NCI-H1105 treated with DMSO at 0.1 percent for 48 hours (cell line): ENCODE measurements at regions not wholly inside any gene's neighbourhood (a gene's known extent, or its start where the extent isn't known, plus 50 kb on each side); places are given as distances from the start of the nearest gene placed in this dataset.

Experiments
- DNase-seq: peaks from one replicate; lab custom pipeline; 2025; lab: John Stamatoyannopoulos, UW

GRCh38 chr12:114770323-114770722, 86.3 kb upstream of the TBX3 start:
- DNase-seq, result no peak

- DNase-seq, result no peak
Measured at GRCh38 chr12:114769634-114770033, 85.7 kb upstream of the TBX3 start.

GRCh38 chr12:114767906-114768722, 84.1 kb upstream of the TBX3 start:
- no peak for DNase-seq

DNA sequence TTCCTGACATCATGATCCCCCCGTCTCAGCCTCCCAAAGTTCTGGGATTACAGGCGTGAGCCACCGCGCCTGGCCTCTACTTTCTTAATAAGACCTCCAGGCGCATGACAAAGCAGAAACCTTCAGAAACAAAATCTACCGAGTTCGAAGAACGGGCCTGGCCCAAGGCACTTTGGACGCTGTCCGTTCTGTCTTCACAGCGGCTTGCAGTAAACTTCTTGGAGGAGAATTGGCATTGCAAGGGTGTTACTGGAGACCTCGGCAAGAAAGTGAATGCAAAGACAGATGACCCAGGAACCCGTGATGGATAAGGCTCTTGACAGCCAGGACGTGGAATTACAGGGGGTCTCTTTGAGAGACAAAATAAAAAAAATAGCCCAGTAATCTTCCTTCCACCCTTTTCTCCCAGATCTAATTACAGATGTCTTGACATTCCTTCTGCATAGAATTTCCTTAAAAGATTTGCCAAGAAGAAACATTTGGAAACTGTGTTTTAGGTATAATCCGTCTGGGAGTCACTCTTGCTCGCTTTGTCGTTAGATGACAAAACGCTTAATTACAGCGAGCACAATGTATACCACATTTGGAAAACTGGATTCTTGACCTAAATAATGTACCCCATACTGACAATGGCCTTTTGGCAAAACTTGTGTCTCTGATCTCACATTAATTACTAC, 83.2 kb upstream of the TBX3 start:
- no peak for DNase-seq

DNA sequence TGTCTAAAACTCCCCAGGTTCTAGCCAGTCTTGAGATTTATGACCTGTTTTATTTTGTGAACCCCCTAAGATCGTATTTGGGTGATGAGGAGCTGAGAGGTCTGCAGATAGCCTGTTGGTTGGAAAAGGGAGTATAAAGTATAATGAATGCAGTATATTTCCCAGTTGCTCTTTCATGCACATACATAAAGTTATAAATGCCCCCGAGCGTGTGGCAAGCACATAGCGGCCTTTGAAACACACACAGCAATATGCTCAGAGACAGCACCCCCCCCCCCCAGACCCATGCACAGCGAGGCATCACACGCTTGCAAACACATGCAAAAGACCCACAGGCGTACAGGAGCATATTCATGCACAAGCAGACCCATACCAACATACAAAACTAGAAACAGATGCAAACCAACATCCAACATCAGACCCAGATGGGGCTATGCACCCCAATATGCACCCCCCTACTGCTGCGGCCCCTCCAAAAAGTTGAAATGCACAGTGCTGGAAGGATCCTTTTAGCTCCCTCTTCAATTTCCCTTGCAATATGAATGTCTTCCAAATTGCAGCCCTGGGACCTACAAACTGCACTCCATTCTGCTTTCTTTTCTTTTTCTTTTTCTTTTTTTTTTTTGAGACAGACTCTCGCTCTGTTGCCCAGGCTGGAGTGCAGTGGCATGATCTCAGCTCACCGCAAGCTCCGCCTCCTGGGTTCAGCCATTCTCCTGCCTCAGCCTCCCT, 82.2 kb upstream of the TBX3 start:
- no peak for DNase-seq

DNA sequence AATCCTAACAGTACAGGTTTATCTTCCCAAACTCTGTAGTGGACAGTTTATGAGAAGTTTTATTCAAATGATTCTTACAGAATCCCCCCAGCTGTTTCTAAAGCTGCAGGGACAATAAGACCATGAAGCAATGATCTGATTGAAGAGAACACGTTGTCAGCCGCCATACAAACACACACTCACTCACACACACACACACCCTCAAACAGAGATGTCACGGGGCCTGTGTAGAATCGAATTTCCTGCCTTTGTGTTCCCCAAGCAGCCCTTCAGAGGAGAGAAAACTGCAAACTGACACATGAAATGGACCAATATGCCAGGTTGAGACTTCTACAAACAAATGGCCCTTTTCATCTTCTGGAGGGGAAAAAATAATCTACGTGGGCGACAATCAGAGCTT, 80.5 kb upstream of the TBX3 start:
- DNase-seq, result no peak

GRCh38 chr12:114762490-114763110, 78.6 kb upstream of the TBX3 start:
- DNase-seq, result no peak

- DNase-seq, result no peak
Measured at GRCh38 chr12:114760151-114760877, 76.3 kb upstream of the TBX3 start.

GRCh38 chr12:114759635-114760034, 75.7 kb upstream of the TBX3 start:
- no peak for DNase-seq

DNA sequence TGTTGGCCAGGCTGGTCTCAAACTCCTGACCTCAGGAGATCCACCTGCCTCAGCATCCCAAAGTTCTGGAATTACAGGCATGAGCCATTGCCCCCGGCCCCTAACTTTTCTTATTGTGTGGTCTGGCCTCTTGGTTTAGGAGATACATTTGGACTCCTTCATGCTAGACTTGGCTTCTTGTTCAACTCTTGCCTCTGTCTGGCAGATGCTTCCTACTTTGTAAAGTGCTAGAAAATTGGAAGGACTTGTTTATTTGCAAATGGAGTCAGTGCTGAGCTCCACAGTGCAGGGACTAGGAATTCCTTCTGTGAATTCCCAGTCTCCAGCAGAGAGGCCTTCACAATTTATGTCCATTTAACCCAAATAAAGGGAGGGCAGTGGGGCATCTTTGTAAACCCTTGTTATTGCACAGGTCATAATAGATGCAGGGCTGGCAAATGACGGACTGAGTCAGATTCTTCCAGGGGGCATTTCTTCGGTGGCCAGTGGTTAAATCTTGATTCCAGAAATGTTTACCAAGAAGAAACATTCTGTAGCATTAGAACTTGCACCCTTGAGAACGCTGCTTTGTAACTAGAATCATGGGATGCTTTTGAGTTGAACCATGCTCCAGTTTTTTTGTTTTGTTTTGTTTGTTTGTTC, 73.8 kb upstream of the TBX3 start:
- no peak for DNase-seq

DNA sequence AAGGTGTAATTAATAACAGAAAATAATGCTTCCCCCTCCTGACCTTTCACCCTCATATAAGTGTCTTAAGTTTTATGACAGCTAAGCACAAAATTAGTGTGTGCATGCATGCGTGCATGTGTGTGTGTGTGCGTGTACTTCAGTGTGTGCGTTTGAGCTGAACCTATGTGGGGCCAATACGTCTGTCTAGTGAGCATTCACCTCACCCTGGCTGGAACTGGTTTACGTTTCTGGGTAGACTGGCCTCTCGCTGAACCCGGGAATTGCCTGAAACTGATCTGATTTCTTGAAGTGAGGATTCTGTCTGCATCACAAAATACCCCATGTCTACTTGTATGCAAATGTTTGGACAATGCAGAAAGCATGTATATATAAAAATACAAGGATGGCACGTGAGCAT, 68.2 kb upstream of the TBX3 start:
- no peak for DNase-seq

- DNase-seq, result no peak
Measured at GRCh38 chr12:114751712-114752111, 67.7 kb upstream of the TBX3 start.

GRCh38 chr12:114750917-114751316, 66.9 kb upstream of the TBX3 start:
- DNase-seq, result no peak

DNA sequence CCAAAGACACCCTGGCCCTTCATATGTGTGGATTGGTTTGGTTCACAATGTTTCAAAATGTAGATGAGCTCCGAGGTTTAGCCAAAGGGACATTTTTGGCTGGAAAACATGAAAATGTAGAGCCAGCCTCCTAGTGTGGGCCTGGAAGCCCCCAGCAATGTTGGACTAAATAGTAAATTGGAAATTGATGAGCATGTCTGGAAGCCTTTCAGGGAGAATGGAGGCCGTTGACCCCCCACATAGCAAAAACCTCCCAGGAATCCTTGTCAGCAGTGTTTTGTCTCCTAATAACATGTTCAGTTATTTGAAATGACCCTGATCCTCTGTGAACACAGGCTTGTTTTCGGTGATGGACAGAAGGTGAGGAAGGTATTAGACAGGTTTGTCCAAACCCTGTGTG, 65.1 kb upstream of the TBX3 start:
- no peak for DNase-seq

- no peak for DNase-seq
Measured at GRCh38 chr12:114747012-114747858, 63.3 kb upstream of the TBX3 start.

DNA sequence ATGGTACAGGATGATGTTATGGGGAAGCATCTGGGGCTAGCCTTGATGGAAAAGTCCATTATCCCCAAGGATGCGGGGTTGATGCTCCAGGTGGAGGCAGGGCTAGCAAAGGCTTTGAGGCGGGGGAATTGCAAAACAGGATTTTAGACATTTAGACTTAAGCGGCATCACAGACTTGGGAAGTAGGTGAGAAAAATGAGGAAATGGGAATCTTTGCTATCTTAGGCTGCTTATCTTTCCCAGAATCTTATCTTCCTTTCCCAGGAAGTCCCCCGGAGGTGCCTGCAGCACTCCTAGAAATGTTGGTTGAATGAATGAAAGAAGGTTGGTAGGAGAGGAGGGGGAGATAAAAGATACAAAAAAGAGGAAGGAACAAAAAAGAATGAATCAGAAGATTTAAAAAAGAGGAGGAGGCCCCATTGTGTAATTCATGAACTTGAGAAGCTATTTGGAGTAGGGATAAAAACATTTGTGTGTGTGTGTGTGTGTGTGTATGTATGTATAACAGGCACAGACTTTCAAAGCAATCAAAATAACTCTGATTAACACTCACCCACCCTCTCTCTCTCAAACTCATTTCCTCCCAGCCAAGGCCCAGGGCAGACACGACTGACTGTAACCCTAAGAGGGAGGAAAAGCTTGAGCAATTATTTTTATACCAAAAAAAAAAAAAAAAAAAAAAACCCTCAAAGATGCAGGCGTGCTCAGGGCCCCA, 62.5 kb upstream of the TBX3 start:
- DNase-seq, result no peak

- DNase-seq, result no peak
Measured at GRCh38 chr12:114744691-114745090, 60.7 kb upstream of the TBX3 start.

GRCh38 chr12:114744285-114744684, 60.3 kb upstream of the TBX3 start:
- no peak for DNase-seq

DNA sequence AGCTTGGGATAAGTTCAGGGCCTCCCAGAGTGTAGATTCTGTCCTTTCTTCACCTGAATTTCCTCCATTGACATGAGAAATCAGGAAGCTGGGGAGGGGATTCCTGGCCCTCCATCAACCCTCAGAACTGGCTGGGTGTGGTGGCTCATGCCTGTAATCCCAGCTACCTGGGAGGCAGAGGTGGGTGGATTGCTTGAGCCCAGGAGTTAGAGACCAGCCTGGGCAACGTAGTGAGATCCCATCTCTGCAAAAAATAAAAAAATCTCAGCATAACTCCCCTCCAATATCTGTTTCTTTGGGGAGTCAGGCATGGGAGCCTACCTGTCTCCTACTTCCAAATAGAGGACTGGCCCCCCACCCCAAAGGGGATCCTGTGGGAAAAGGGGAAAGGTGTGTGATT, 59.8 kb upstream of the TBX3 start:
- DNase-seq, result no peak

DNA sequence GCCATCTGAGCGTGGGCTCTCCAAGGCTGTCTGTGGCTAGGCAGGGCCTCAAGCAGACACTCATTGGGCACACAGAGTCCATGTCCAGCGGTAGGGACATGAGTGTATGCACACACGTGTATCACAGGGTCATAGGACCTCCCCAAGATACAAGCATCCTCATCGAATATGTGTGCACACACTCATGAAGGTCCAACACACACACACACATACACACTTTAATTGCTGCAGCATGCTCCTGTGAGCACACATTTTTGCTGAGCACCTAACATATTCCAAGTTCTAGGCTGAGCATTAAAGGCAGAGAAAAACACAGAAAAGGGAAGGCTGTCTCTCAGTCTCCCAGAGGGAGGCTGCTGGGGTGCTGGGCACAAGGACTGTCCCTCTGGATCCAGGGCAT, 59.3 kb upstream of the TBX3 start:
- DNase-seq, result no peak
